BE2C (cell line): ENCODE measurements at regions not wholly inside any gene's neighbourhood (a gene's known extent, or its start where the extent isn't known, plus 50 kb on each side); places are given as distances from the start of the nearest gene placed in this dataset.

ENCODE experiments used
- DNase-seq: peaks from one replicate; pipeline ENCODE4 v3.0.0-alpha.2; 2020
- H3K27me3 ChIP-seq: fragments of 250-450 bp; sonication (Bioruptor Pico); 2 replicates; pipeline ENCODE4 v1.5.1; 2020; ENCODE audit warnings: mild to moderate bottlenecking
- H3K36me3 ChIP-seq: fragments of 250-450 bp; sonication (Bioruptor Pico); 2 replicates; pipeline ENCODE4 v1.5.1; 2020; ENCODE audit warnings: mild to moderate bottlenecking
- H3K4me1 ChIP-seq: fragments of 250-450 bp; sonication (Bioruptor Pico); 2 replicates; pipeline ENCODE4 v1.5.1; 2020
- H3K4me3 ChIP-seq: 2 replicates; pipeline ENCODE4 v1.5.1; 2011; ENCODE audit warnings: low read depth, low read length
- H3K9me3 ChIP-seq: fragments of 250-450 bp; sonication (Bioruptor Pico); 2 replicates; pipeline ENCODE4 v1.5.1; 2020
- TF ChIP-seq, protein P1 (sequence below): IDR thresholded peaks from 2 replicates; pipeline ENCODE4 v1.5.1; 2012; ENCODE audit warnings: mild to moderate bottlenecking, low read depth, low read length

DNA sequence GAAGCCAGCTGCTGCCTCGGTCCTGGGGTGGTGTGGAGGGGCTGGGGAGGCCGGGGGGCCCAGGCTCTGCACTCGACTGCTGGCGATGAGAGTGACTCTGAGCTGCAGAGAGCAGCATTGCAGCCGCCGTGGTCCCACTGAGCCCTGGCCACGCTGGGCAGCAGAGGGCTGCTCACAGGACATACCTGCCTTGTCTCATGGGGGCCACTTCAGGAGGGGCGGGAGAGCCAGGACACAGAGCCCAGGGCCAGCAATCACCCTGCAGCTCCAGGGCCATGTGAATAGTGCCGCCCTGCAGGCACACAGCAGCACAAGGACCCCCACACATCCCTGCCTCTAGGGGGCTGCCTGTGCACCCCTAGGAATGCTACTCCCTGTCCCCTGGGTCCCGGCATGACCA lies 147.0 kb downstream of the CRYBB2 start:
- TF ChIP-seq, protein P1, sequence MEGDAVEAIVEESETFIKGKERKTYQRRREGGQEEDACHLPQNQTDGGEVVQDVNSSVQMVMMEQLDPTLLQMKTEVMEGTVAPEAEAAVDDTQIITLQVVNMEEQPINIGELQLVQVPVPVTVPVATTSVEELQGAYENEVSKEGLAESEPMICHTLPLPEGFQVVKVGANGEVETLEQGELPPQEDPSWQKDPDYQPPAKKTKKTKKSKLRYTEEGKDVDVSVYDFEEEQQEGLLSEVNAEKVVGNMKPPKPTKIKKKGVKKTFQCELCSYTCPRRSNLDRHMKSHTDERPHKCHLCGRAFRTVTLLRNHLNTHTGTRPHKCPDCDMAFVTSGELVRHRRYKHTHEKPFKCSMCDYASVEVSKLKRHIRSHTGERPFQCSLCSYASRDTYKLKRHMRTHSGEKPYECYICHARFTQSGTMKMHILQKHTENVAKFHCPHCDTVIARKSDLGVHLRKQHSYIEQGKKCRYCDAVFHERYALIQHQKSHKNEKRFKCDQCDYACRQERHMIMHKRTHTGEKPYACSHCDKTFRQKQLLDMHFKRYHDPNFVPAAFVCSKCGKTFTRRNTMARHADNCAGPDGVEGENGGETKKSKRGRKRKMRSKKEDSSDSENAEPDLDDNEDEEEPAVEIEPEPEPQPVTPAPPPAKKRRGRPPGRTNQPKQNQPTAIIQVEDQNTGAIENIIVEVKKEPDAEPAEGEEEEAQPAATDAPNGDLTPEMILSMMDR: 0 out of 2 replicates have a peak, but pooled peaks have one; percentile 7
- peaks cover 24% of the 10 kb centered on the region for H3K4me1 ChIP-seq
- no peak overlapping the region for H3K4me3 ChIP-seq
- no peaks in the 10 kb centered on the region for H3K9me3 ChIP-seq
- no peaks in the 10 kb centered on the region for H3K27me3 ChIP-seq
- DNase-seq: no peak
- peaks cover 48% of the 10 kb centered on the region for H3K36me3 ChIP-seq

DNA sequence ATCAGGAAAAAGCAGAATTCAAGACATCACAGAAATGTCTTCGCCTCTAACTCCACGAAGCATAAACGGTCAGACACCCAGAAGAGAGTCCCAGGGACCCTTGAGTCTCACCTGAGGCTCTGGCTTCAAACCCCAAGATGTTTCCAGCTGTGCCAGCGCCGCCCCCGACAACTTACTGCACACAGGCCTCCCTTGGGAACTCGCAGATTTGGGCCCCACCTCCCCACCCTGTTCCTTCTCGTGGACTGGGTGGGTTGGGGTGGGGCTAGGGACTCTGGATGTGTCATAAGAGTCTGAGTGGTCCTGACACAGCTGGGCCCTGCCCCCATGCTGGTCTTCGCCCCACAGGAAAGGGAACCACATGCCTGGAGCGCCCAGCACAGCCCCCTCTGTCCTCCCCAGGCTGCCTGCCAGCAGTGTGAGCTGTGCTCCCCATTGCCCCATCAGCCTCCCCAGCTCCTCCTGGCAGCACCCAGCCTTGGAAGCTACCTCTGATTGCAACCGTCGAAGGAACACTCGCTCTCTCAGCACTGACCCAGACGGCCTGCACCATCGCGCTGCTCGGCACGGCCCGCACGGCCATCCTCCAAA lies 147.5 kb downstream of the CRYBB2 start:
- H3K4me1 ChIP-seq: peaks cover 24% of the 10 kb centered on the region
- no peak overlapping the region for H3K4me3 ChIP-seq
- TF ChIP-seq, protein P1: no peak
- H3K27me3 ChIP-seq: no peaks in the 10 kb centered on the region
- H3K9me3 ChIP-seq: no peaks in the 10 kb centered on the region
- DNase-seq: no peak
- peaks cover 45% of the 10 kb centered on the region for H3K36me3 ChIP-seq

DNA sequence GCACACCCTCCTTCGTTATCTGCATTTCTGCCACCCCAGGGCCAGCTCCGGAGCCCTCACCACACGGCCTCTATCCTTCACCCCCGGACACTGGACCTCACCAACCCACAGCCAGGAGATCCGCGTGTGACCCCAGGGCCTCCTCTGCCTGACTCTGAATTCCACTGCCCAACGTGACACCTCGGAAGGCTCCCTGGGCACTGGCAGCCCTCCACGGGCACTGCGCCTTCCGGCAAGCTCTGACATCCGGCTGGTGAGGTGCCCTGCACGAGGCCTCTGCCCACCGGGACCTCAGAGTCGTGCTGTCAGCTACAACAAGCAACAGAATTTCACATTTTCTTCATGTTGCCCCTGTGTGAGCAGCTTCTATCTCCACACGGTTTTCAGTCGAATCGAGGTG lies 148.3 kb downstream of the CRYBB2 start:
- TF ChIP-seq, protein P1: no peak
- Histone ChIP-seq H3K36me3 (peaks cover 50% of the 10 kb centered on the region), H3K4me3 (no peak overlapping the region), H3K27me3 (no peaks in the 10 kb centered on the region), H3K4me1 (peaks cover 24% of the 10 kb centered on the region), H3K9me3 (no peaks in the 10 kb centered on the region)
- no peak for DNase-seq

DNA sequence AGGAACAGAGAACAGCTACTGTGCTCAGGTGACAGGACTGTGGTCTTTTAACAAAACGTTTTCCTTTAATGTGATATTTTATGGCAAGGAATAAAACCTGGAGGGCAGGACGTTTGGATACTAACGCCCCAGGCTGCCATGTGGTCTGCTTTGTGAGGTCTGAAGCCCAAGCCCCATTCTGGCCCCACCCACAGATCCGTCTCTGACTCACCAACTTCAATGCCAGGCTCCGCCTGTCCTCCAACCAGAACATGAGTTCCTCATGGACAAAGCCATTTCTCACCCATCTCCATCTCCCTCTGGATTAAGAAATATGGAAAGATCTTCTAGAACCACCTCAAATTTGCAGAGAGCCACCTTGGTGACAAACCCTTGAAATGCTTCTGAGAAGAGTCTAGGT lies 148.8 kb downstream of the CRYBB2 start:
- no peak overlapping the region for H3K4me3 ChIP-seq
- H3K27me3 ChIP-seq: no peaks in the 10 kb centered on the region
- H3K4me1 ChIP-seq: peaks cover 24% of the 10 kb centered on the region
- peaks cover 55% of the 10 kb centered on the region for H3K36me3 ChIP-seq
- TF ChIP-seq, protein P1: no peak
- H3K9me3 ChIP-seq: no peaks in the 10 kb centered on the region
- peak; percentile 78 for DNase-seq

- Histone ChIP-seq H3K36me3 (peaks cover 56% of the 10 kb centered on the region), H3K4me1 (peaks cover 24% of the 10 kb centered on the region), H3K27me3 (no peaks in the 10 kb centered on the region), H3K4me3 (no peak overlapping the region), H3K9me3 (no peaks in the 10 kb centered on the region)
- DNase-seq: no peak
- TF ChIP-seq, protein P1: no peak
Observed at GRCh38 chr22:25369041-25369440, 149.6 kb downstream of the CRYBB2 start.

- no peaks in the 10 kb centered on the region for H3K27me3 ChIP-seq
- H3K4me1 ChIP-seq: peaks cover 22% of the 10 kb centered on the region
- no peak overlapping the region for H3K4me3 ChIP-seq
- no peaks in the 10 kb centered on the region for H3K9me3 ChIP-seq
- TF ChIP-seq, protein P1: no peak
- H3K36me3 ChIP-seq: peaks cover 57% of the 10 kb centered on the region
- no peak for DNase-seq
Observed at GRCh38 chr22:25370322-25370721, 150.9 kb downstream of the CRYBB2 start.
